ENCODE measurements at regions not wholly inside any gene's neighbourhood (a gene's known extent, or its start where the extent isn't known, plus 50 kb on each side); places are given as distances from the start of the nearest gene placed in this dataset.

- in situ Hi-C loops (cut with MboI; ENCODE audit: low sequenced_read_pairs), result no loop called here
These were observed 1244.8 kb upstream of the SORCS1 start for GRCh38 chr10:108409306-108409705.

GRCh38 chr10:108404155-108404554 is 1239.6 kb upstream of the SORCS1 start:
- in situ Hi-C loops (cut with MboI; ENCODE audit: low sequenced_read_pairs), result no loop called here

DNA sequence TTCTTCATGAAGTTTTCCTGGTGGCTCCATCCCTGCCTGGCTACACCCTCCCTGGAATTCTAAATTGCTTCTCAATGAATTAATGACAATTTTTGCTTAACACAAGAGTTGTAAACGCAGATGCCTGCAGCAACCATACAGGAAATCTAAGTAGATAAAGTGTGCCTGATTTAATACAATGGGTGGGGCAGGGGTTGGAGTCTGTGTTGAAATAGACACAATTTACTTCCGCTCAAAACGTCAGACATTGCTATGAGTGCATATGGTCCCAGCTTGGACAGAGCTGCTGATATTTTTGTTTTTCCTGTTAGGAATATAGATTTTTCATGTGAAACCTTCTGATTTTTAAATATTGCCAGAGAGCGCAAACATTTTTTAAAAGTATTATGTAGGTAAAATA is 1235.0 kb upstream of the SORCS1 start:
- in situ Hi-C loops (cut with MboI; ENCODE audit: low sequenced_read_pairs), result no loop called here

- in situ Hi-C loops (cut with MboI; ENCODE audit: low sequenced_read_pairs), result no loop called here
These were observed 1228.6 kb upstream of the SORCS1 start for GRCh38 chr10:108393089-108393488.

DNA sequence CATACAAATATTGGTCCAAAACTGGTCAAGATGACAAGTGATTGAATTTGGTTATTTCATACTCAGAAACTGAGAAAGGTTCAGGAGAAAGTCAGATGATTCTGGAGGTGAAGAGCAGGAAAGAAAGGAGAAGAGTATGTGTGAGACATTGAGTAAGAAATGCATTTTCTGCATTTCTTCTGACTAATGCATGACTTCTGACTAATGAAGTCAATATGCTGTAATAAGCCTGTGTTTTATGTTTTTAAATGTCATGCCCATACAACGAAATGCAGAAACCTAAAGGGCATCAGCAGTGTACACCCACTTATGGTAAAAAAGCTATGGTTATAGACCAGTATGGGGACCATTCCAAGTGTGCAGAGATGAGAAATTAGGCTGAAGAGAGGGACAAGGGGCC is 1227.8 kb upstream of the SORCS1 start:
- in situ Hi-C loops (cut with MboI; ENCODE audit: low sequenced_read_pairs), result no loop called here

DNA sequence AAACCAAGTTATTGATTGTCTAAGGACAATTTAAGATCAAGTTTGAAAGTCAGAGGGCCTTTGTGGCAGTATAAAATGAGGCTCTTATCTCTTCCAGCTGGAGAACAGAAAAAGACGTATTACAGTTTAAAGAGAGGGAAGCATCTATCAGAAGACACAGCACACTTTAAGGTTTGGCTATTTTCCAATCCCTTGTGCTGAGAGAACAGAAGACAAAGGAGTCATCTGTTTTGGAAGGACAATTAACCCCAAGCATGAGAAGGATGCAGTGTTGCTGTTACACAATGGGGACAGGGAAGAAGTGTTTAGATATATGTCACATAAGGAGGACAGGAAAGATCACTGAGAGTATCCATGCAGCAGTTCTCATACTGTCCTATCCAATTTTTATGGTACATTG is 1224.2 kb upstream of the SORCS1 start:
- in situ Hi-C loops (cut with MboI; ENCODE audit: low sequenced_read_pairs), result no loop called here

- in situ Hi-C loops (cut with MboI; ENCODE audit: low sequenced_read_pairs), result no loop called here
These were observed 1221.5 kb upstream of the SORCS1 start for GRCh38 chr10:108385963-108386362.

GRCh38 chr10:108384378-108384777 is 1219.9 kb upstream of the SORCS1 start:
- in situ Hi-C loops (cut with MboI; ENCODE audit: low sequenced_read_pairs), result no loop called here

DNA sequence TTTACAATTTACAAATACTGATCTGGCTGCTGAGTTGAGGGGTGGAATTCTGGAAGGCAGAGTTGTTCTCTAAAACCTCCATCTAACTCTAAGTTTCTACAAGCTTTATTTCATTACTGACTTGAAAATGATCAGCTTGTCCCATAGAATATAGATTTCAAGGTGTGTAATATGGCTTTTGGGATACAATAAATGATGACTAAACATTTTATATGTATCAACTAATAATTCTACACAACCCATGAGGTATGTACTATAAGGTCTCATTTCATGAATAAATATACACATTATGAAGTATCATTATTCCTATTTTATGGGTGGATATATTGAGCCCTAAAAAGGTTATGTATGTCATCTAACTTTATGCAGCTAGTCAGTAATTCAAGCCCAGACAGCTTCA is 1214.3 kb upstream of the SORCS1 start:
- in situ Hi-C loops (cut with MboI; ENCODE audit: low sequenced_read_pairs), result no loop called here

DNA sequence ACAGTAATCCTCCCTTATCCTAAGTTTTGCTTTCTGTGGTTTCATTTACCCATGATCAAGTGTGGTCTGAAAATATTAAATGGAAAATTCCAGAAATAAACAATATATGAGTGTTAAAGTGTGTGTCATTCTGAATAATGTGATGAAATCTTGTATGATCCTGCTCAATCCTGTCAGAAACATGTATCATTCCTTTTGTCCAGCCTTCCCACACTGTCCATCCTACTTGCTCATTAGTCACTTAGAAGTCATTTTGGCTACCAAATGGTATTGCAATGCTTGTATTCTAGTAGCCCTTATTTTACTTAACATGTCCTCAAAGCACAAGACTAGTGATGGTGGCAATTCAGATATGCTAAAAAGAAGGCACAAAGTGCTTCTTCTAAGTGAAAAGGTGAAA is 1211.2 kb upstream of the SORCS1 start:
- in situ Hi-C loops (cut with MboI; ENCODE audit: low sequenced_read_pairs), result no loop called here

- in situ Hi-C loops (cut with MboI; ENCODE audit: low sequenced_read_pairs), result no loop called here
These were observed 1210.5 kb upstream of the SORCS1 start for GRCh38 chr10:108374991-108375390.

DNA sequence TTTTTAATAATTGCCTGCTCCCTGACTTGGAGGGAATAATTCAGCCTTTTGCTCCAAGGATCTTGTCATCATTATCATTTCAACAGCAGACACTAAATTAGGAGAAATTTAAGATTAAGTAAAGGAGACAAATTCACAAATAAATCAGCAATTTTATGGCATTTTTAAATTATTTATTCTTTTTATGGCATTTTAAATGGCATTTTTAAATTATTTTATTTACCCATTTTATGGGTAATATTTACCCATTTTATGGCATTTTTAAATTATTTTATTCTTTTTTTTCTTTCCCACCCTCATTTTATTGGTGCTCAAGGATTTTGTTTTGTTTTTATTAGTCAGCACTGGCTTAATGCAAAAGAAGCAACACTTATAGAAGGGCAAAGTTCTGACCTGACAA is 1201.0 kb upstream of the SORCS1 start:
- in situ Hi-C loops (cut with MboI; ENCODE audit: low sequenced_read_pairs), result no loop called here

DNA sequence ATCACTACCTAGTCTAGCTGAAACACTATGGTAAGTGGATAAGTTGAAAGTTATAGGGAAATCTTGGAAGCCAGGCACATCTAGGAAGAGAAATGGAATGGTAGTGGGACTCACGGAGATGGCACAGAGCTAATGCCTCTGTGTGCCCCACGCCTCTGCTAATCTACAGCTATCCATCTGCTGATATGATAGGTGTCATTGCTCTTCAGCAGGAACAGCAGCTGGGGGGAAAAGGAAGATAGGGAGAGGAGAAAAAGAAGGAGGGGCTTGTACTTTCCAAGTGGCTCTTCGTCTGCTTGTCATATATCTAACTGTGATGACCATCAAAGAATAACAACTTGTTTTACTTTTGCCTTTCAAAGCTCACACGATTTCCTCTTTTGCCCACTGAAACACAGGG is 1199.1 kb upstream of the SORCS1 start:
- in situ Hi-C loops (cut with MboI; ENCODE audit: low sequenced_read_pairs), result no loop called here

GRCh38 chr10:108362961-108363360 is 1198.5 kb upstream of the SORCS1 start:
- in situ Hi-C loops (cut with MboI; ENCODE audit: low sequenced_read_pairs), result no loop called here

DNA sequence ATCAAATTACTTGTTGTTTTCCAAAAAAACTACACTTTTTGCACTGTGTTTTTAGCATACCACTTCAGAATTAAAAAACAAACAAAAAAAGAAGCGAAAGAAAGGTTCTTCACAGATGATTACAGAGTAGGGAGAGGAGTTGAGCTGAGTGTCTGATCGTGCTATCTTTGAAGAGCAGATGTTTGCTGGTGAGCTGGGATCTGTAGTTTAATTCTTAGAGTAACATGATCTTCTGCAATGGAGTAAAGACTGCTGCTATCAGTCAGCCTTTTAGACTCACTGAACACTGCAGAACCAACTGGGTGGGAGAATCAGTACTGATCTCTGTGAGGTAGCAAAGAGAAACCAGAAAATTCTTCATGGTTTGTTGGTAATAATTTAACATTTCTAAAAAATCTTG is 1197.8 kb upstream of the SORCS1 start:
- in situ Hi-C loops (cut with MboI; ENCODE audit: low sequenced_read_pairs), result no loop called here

DNA sequence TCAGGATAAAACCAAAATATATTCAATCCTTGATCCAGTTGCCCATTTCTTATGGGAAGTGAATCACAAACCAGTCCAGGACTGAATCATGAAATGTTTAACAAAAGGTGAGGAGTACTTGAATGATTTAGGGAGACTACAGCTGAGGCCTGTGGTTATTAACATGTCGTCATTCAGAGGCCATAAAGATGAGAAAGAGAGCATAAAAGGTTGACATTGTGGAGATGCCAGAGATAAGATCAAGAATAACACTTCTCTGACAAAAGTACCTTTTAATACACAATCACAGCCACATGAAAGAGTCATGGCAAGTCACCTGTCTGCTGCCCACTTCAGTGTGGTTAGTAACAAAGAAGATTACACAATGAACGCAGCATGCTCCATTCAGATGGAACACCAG is 1195.7 kb upstream of the SORCS1 start:
- in situ Hi-C loops (cut with MboI; ENCODE audit: low sequenced_read_pairs), result no loop called here

- in situ Hi-C loops (cut with MboI; ENCODE audit: low sequenced_read_pairs), result no loop called here
These were observed 1194.4 kb upstream of the SORCS1 start for GRCh38 chr10:108358912-108359311.

DNA sequence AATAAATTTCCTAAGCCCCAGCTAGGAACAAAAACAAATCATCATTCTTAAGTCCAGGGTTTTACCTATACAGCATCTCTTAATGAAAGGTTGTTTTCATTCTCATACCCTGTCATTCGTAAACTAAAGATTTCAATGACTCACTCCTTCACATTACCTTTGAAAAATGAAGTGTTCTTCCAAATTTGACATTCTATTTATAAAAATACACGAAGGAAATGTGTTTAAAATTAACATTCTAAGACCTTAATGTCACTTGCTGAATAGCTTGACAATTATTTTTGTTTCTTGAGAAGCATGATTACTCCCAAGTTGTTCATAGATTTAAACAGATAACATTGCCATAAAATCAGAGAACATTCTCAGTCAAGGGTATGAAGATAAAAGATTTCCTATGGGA is 1188.3 kb upstream of the SORCS1 start:
- in situ Hi-C loops (cut with MboI; ENCODE audit: low sequenced_read_pairs), result no loop called here

DNA sequence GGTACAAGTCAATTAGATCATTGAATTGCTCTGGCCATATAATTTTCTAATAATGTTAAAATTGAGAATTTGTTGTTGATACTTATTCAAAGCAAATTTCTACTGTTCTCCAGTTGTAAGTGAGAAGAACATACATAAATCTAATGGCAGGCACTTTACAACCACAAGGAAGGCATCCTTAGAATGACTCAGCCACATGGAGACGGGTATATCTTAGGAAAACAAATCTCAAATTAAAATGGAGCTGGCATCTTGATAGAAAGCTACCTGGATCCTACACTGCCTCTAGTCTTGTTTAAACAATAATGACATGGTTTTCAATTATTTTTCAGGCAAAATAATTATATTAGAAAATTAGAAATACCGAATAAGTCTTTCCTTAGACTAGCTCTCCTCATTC is 1183.7 kb upstream of the SORCS1 start:
- in situ Hi-C loops (cut with MboI; ENCODE audit: low sequenced_read_pairs), result no loop called here

DNA sequence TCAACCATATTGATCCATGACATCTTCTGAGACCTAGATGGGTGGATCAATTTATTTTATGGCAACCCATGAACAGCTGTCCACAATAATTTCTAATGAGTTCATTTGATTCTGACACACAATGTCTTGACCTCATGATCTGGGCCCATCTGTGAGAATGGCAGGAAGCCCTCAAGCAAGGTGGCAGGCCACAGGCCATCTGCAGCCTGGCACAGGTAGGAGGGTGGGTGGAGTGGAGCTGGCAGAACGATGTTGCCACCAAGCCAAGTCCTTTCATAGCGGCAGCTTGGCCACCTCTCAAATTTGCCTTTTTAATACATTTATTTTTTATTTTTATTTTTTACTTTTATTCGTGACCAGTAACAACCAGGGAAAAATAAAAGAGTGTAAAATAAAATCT is 1181.6 kb upstream of the SORCS1 start:
- in situ Hi-C loops (cut with MboI; ENCODE audit: low sequenced_read_pairs), result no loop called here

DNA sequence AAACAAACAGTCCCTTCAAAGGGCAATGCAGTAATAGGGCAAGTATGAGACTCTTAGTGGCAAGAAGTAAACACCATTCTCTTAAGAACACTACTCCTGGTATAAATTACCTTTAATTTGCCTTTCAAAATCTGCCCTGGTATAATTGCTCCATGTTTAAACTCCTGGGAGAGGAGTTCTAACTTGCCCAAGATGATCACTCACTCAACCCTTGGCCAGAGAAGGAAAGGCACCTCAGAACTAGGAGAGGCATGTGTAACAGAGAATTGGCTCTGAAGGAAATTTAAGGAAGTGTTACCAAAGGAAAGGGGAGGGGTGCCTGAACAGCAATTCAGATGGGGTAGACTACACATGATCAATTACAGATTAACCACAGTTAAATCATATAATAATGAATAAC is 1173.6 kb upstream of the SORCS1 start:
- in situ Hi-C loops (cut with MboI; ENCODE audit: low sequenced_read_pairs), result no loop called here

GRCh38 chr10:108336836-108337235 is 1172.3 kb upstream of the SORCS1 start:
- in situ Hi-C loops (cut with MboI; ENCODE audit: low sequenced_read_pairs), result no loop called here

DNA sequence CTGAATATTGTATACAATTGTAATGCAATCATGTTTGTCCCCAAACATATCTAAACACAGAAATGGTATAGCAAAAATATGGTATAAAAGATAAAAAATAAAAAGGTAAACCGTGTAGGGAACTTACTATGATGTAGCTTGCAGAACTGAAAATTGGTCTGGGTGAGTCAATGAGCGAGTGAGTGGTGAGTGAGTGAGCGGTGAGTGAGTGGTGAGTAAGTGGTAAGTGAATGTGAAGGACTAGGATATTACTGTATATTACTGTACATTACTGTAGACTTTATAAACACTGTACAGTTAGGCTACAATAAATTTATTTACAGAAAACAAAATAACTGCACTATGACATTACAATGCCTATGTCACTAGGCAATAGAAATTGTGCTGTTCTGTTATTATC is 1163.2 kb upstream of the SORCS1 start:
- in situ Hi-C loops (cut with MboI; ENCODE audit: low sequenced_read_pairs), result no loop called here

DNA sequence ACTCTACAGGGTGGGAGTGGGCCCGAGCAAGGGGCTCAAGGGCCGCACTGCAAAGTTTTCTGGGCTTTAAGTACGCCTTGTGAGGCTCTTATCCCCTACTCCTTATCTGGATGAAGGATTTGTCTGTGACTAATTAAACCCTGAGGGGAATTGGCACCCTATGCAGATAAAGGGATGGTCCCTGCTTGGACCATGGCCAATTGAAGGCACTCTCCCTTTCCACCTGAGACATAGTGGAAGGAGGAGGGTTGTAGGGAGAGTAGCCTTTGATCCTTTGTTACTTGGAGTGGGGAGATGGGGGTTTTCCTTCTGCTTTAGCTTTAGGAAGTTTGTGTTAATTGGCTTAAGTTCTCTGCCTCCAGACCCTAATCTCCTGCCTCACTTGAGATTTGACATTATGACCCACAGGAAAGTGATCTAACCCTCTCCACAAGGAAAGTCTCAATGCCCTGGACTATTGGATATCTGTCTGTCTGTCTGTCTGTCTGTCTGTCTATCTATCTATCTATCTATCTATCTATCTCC is 1158.8 kb upstream of the SORCS1 start:
- in situ Hi-C loops (cut with MboI; ENCODE audit: low sequenced_read_pairs), result no loop called here

Data from HL-60/S4 treated with phorbol 12-myristate 13-acetate at 8.2 ng/mL for 4 days and 3 days (cell line).